HepG2 (cell line): ENCODE measurements at regions not wholly inside any gene's neighbourhood (a gene's known extent, or its start where the extent isn't known, plus 50 kb on each side); places are given as distances from the start of the nearest gene placed in this dataset.

ENCODE experiments used
- ATAC-seq: fragments of 200-7000 bp; cut with Tn5 transposase; 3 replicates; pipeline ENCODE4 v1.9.1; 2020; ENCODE audit warnings: mild to moderate bottlenecking, moderate library complexity
- BruUV-seq: library from RNA; stranded (reverse); fragments of 400-500 nt; replicated peaks from 2 replicates; lab custom pipeline; 2021; lab: Mats Ljungman, UMichigan
- CTCF ChIA-PET: fragments of 300-600 bp; formaldehyde crosslinking; extraction: SDS; loops from one replicate; lab custom pipeline; 2021; ENCODE audit warnings: low total read pairs, inconsistent platforms, low intra/inter-chr PET ratio; lab: Yijun Ruan, JAX
- POLR2A ChIA-PET: fragments of 350-600 bp; sonication (Branson Sonifier 250); formaldehyde crosslinking; loops from one replicate; lab custom pipeline; 2020; ENCODE audit warnings: antibody characterized with exemption, inconsistent platforms; lab: Yijun Ruan, JAX
- DNase-seq: peaks from one replicate; pipeline ENCODE4 v3.0.0-alpha.2; 2015; ENCODE audit warnings: low spot score
- FAIRE-seq: peaks from 3 replicates; lab custom pipeline; 2011; peaks lifted over from hg19 to GRCh38; lab: Jason Lieb, UNC
- H2AFZ ChIP-seq: one replicate; pipeline ENCODE4 v1.6.1; 2011; ENCODE audit warnings: low read length, inconsistent platforms
- H3K27ac ChIP-seq: fragments of 300-600 bp; 3 replicates; pipeline ENCODE4 v1.8.0; 2011; ENCODE audit warnings: mixed run types, mild to moderate bottlenecking, mixed read lengths, low read length, inconsistent platforms; ENCODE audit not compliant: insufficient read depth; ENCODE audit errors: extremely low read length
- H3K27me3 ChIP-seq, 2 experiments: fragments of 200-600 bp in 1 of 2; 2 replicates in 1 of 2; 3 replicates in 1 of 2; pipeline versions ENCODE4 v1.6.0 to v1.8.0; 2011; ENCODE audit warnings: low read length in 2 of 2, mild to moderate bottlenecking in 2 of 2, moderate library complexity in 2 of 2, inconsistent platforms in 1 of 2; ENCODE audit not compliant: insufficient read depth in 2 of 2, control insufficient read depth in 1 of 2
- H3K36me3 ChIP-seq, 2 experiments: fragments of 200-600 bp in 1 of 2; replicated peaks in 1 of 2; 2 replicates in 1 of 2; 3 replicates in 1 of 2; pipeline versions ENCODE4 v1.5.1 to v1.8.0; 2011; ENCODE audit warnings: low read length in 2 of 2, inconsistent platforms in 1 of 2; ENCODE audit not compliant: insufficient read depth in 2 of 2, control insufficient read depth in 1 of 2
- H3K4me1 ChIP-seq: 2 replicates; pipeline ENCODE4 v1.5.1; 2012; ENCODE audit warnings: low read length, inconsistent platforms; ENCODE audit not compliant: insufficient read depth
- H3K4me2 ChIP-seq: 2 replicates; pipeline ENCODE4 v1.6.0; 2011; ENCODE audit warnings: low read depth, low read length, inconsistent platforms
- H3K4me3 ChIP-seq, 3 experiments: fragments of 200-600 bp in 1 of 3; sonication (generic), shearing (Covaris generic) in 1 of 3; replicated peaks in 1 of 3; 2 replicates each; pipeline ENCODE4 v1.5.1; 2011 to 2016; ENCODE audit warnings: low read length in 3 of 3, inconsistent platforms in 2 of 3, low read depth in 2 of 3, mild to moderate bottlenecking in 2 of 3, control low read depth in 1 of 3, mixed read lengths in 1 of 3; ENCODE audit not compliant: insufficient read depth in 1 of 3
- H3K79me2 ChIP-seq: one replicate; pipeline ENCODE4 v1.6.1; 2011; ENCODE audit warnings: low read length, inconsistent platforms; ENCODE audit not compliant: insufficient read depth
- H3K9ac ChIP-seq: 2 replicates; pipeline ENCODE4 v1.6.0; 2011; ENCODE audit warnings: mild to moderate bottlenecking, low read depth, low read length, inconsistent platforms; ENCODE audit not compliant: insufficient read depth
- H3K9me3 ChIP-seq: 2 replicates; pipeline ENCODE4 v1.5.1; 2012; ENCODE audit warnings: mild to moderate bottlenecking, low read length
- H4K20me1 ChIP-seq: 2 replicates; pipeline ENCODE4 v1.6.0; 2011; ENCODE audit warnings: inconsistent platforms, mild to moderate bottlenecking, low read length, moderate library complexity; ENCODE audit not compliant: insufficient read depth
- CCAR2 ChIP-seq: fragments of 200-400 bp; formaldehyde crosslinking; optimal IDR thresholded peaks from 2 replicates; pipeline ENCODE3; 2018; ENCODE audit warnings: low read depth, mild to moderate bottlenecking, low read length, moderate library complexity
- DBP ChIP-seq: sonication (generic); formaldehyde crosslinking; IDR thresholded peaks from 2 replicates; pipeline ENCODE4 v1.4.0; 2020; ENCODE audit warnings: missing genetic modification reagents; ENCODE audit errors: not compliant biosample characterization
- E2F5 ChIP-seq: sonication (generic); formaldehyde crosslinking; conservative IDR thresholded peaks from 2 replicates; pipeline ENCODE4 v1.4.0; 2020; ENCODE audit warnings: missing genetic modification reagents
- ETV6 ChIP-seq: sonication (generic); formaldehyde crosslinking; conservative IDR thresholded peaks from 2 replicates; pipeline ENCODE4 v1.4.0; 2020; ENCODE audit warnings: missing genetic modification reagents
- HNF1B ChIP-seq: sonication (generic); formaldehyde crosslinking; IDR thresholded peaks from 2 replicates; pipeline ENCODE4 v1.5.1; 2020; ENCODE audit warnings: mild to moderate bottlenecking, moderate library complexity, missing genetic modification reagents
- JUNB ChIP-seq: sonication (generic); formaldehyde crosslinking; IDR thresholded peaks from 2 replicates; pipeline ENCODE4 v1.8.0; 2022; ENCODE audit warnings: missing genetic modification reagents, mild to moderate bottlenecking, borderline replicate concordance
- KLF16 ChIP-seq, 2 experiments: sonication (generic) in 1 of 2; formaldehyde crosslinking in 1 of 2; IDR thresholded peaks; 2 replicates each; pipeline versions ENCODE4 v1.6.1 to v1.8.0; 2016 to 2023; ENCODE audit warnings: missing genetic modification reagents in 2 of 2, missing compliant biosample characterization in 1 of 2
- RBFOX2 ChIP-seq: fragments of 200-400 bp; formaldehyde crosslinking; IDR thresholded peaks from 2 replicates; pipeline ENCODE4 v1.6.1; 2017; ENCODE audit warnings: low read depth, mild to moderate bottlenecking, low read length
- RORA ChIP-seq: sonication (generic); formaldehyde crosslinking; IDR thresholded peaks from 2 replicates; pipeline ENCODE4 v1.5.0; 2020; ENCODE audit warnings: mild to moderate bottlenecking, missing genetic modification reagents, moderate library complexity
- SKI ChIP-seq: fragments of 450-650 bp; IDR thresholded peaks from one replicate; pipeline ENCODE4 v1.6.1; 2018; ENCODE audit warnings: mild to moderate bottlenecking; ENCODE audit not compliant: partially characterized antibody
- SP1 ChIP-seq, 2 experiments: fragments of 450-650 bp in 1 of 2; sonication (generic) in 1 of 2; formaldehyde crosslinking in 1 of 2; IDR thresholded peaks; 2 replicates each; pipeline versions ENCODE4 v1.4.0 to v1.6.1; 2016 to 2020; ENCODE audit warnings: missing genetic modification reagents in 1 of 2
- STAG1 ChIP-seq: sonication (generic); formaldehyde crosslinking; IDR thresholded peaks from 2 replicates; pipeline ENCODE4 v1.4.0; 2020; ENCODE audit warnings: missing genetic modification reagents
- ZBTB7A ChIP-seq: sonication (generic); formaldehyde crosslinking; IDR thresholded peaks from 2 replicates; pipeline ENCODE4 v1.8.0; 2022; ENCODE audit warnings: mild to moderate bottlenecking, missing genetic modification reagents
- ZFAT ChIP-seq: sonication (generic); formaldehyde crosslinking; conservative IDR thresholded peaks from 2 replicates; pipeline ENCODE4 v1.8.1; 2023; ENCODE audit warnings: missing genetic modification reagents, inconsistent platforms
- ZFY ChIP-seq: sonication (generic); formaldehyde crosslinking; IDR thresholded peaks from 2 replicates; pipeline ENCODE4 v1.4.0; 2020; ENCODE audit warnings: missing genetic modification reagents
- ZNF101 ChIP-seq: sonication (generic); formaldehyde crosslinking; IDR thresholded peaks from 2 replicates; pipeline ENCODE4 v1.4.0; 2020; ENCODE audit warnings: mild to moderate bottlenecking, low read depth, missing genetic modification reagents, borderline replicate concordance
- ZNF3 ChIP-seq: IDR thresholded peaks from 2 replicates; pipeline ENCODE4 v1.7.0; 2017; ENCODE audit warnings: inconsistent platforms
- ZNF724P ChIP-seq: sonication (generic); formaldehyde crosslinking; IDR thresholded peaks from 2 replicates; pipeline ENCODE4 v1.8.0; 2022; ENCODE audit warnings: missing genetic modification reagents, borderline replicate concordance
- ZNF766 ChIP-seq: sonication (generic); formaldehyde crosslinking; IDR thresholded peaks from 2 replicates; pipeline ENCODE4 v1.5.0; 2020; ENCODE audit warnings: missing genetic modification reagents, borderline replicate concordance
- WGBS: methylation state at CpG from one replicate; pipeline ENCODE4 v1.1.6; 2017; ENCODE audit warnings: low lambda C conversion rate; 5-methylcytosine and 5-hydroxymethylcytosine counted together
- in situ Hi-C: cut with HindIII; loops from 2 replicates; pipeline ENCODE4 v1.10.0; 2017; ENCODE audit warnings: low pct_unique_long_range_greater_than_20kb; ENCODE audit not compliant: extremely low pct_ligation_motif_present
- intact Hi-C: fragments of 100-400 bp; cut with micrococcal nuclease; formaldehyde crosslinking; loops from one replicate; pipeline ENCODE4 v1.10.0; 2022; ENCODE audit not compliant: unreplicated experiment

GRCh38 chr10:86597306-86597705 is 57.0 kb upstream of the OPN4 start:
- Histone ChIP-seq H3K9ac (no peak overlapping the region), H3K27ac (no peak overlapping the region), H3K9me3 (no peaks in the 10 kb centered on the region), H3K4me1 (peaks cover 34% of the 10 kb centered on the region), H3K4me3 (no peak overlapping the region)
- intact Hi-C loops (no loop called here), in situ Hi-C loops (no loop called here)
- FAIRE-seq = no peak
- WGBS = 56% methylated on average over 12 of the region's 15 CpGs
- POLR2A ChIA-PET = no interaction called here
- no peak for TF ChIP-seq ZNF724P (CRISPR knock-in tag)
- no peak for TF ChIP-seq SKI
- TF ChIP-seq ZFY = no peak
- no peak for TF ChIP-seq ZNF101 (CRISPR knock-in tag)
- TF ChIP-seq ZFAT (CRISPR knock-in tag) = no peak
- TF ChIP-seq ETV6 (CRISPR knock-in tag) = no peak
- TF ChIP-seq RORA = no peak
- no peak for TF ChIP-seq ZNF766 (CRISPR knock-in tag)
- no peak for TF ChIP-seq CCAR2
- TF ChIP-seq ZNF3 = no peak
- TF ChIP-seq, all 625 proteins: peak for 0
- no peaks in the 10 kb centered on the region for H3K36me3 ChIP-seq
- H3K79me2 ChIP-seq = no peaks in the 10 kb centered on the region
- CTCF ChIA-PET = no interaction called here
- H2AFZ ChIP-seq = no peak overlapping the region
- BruUV-seq = no TSS peak
- DNase-seq (no peak), ATAC-seq (no peak)
- no peaks in the 10 kb centered on the region for H4K20me1 ChIP-seq
- no peak overlapping the region for H3K4me2 ChIP-seq
- no peaks in the 10 kb centered on the region; a peak in 2 of 5 replicates for H3K27me3 ChIP-seq

GRCh38 chr10:86598151-86598550 is 56.2 kb upstream of the OPN4 start:
- no peak overlapping the region for H3K4me3 ChIP-seq
- no peak overlapping the region for H3K4me2 ChIP-seq
- H3K36me3 ChIP-seq = no peaks in the 10 kb centered on the region
- no peak for FAIRE-seq
- WGBS = 92% methylated on average over 1 of the region's 1 CpG
- ChIA-PET CTCF (no interaction called here), POLR2A (no interaction called here)
- H3K79me2 ChIP-seq = no peaks in the 10 kb centered on the region
- H3K9ac ChIP-seq = no peak overlapping the region
- no TSS peak for BruUV-seq
- ATAC-seq = no peak
- no peak overlapping the region for H3K27ac ChIP-seq
- no peaks in the 10 kb centered on the region; a peak in 2 of 5 replicates for H3K27me3 ChIP-seq
- H3K9me3 ChIP-seq = no peaks in the 10 kb centered on the region
- intact Hi-C loops = no loop called here
- H3K4me1 ChIP-seq = peaks cover 34% of the 10 kb centered on the region
- DNase-seq = no peak
- no peak overlapping the region for H2AFZ ChIP-seq
- in situ Hi-C loops = no loop called here
- H4K20me1 ChIP-seq = no peaks in the 10 kb centered on the region
- TF ChIP-seq E2F5 (CRISPR knock-in tag) (no peak), HNF1B (CRISPR knock-in tag) (no peak), KLF16 (CRISPR knock-in tag; IDR thresholded peaks at IDR 0.05) (no peak), STAG1 (CRISPR knock-in tag) (no peak), RBFOX2 (no peak), SP1 (IDR thresholded peaks at IDR 0.05) (no peak), SP1 (CRISPR knock-in tag; IDR thresholded peaks at IDR 0.05) (no peak), ZBTB7A (no peak), DBP (CRISPR knock-in tag) (no peak), JUNB (CRISPR knock-in tag) (no peak)
